B cell (primary cell): ENCODE measurements at regions not wholly inside any gene's neighbourhood (a gene's known extent, or its start where the extent isn't known, plus 50 kb on each side); places are given as distances from the start of the nearest gene placed in this dataset.

ENCODE experiments used
- ATAC-seq: fragments of 200-7000 bp; cut with Tn5 transposase; one replicate; pipeline ENCODE4 v1.10.0; 2021; ENCODE audit warnings: low read depth, mild to moderate bottlenecking, moderate number of reproducible peaks, moderate library complexity
- CTCF ChIA-PET: fragments of 350-600 bp; sonication (Branson Sonifier 250); formaldehyde crosslinking; loops from one replicate; lab custom pipeline; 2021; ENCODE audit warnings: antibody characterized with exemption, inconsistent platforms; lab: Charles Lee
- POLR2A ChIA-PET: fragments of 350-600 bp; sonication (Branson Sonifier 250); formaldehyde crosslinking; loops from one replicate; lab custom pipeline; 2021; ENCODE audit warnings: antibody characterized with exemption; lab: Charles Lee
- DNase-seq: peaks from one replicate; pipeline ENCODE4 v3.0.0; 2013
- H2AFZ ChIP-seq: 2 replicates; pipeline ENCODE4 v1.6.1; 2012; ENCODE audit warnings: mild to moderate bottlenecking, low read depth, low read length; ENCODE audit not compliant: insufficient read depth, poor library complexity, severe bottlenecking
- H3K27ac ChIP-seq, 2 donors: 1 replicate in 1 of 2; 2 replicates in 1 of 2; pipeline ENCODE4 v1.5.1; 2012 to 2013; ENCODE audit warnings: low read length in 2 of 2, mild to moderate bottlenecking in 2 of 2, moderate library complexity in 1 of 2
- H3K27me3 ChIP-seq, 4 experiments: fragments of 200-600 bp in 1 of 4; sonication (generic) in 1 of 4; replicated peaks in 1 of 4; 1 replicate in 2 of 4; 2 replicates in 2 of 4; pipeline versions ENCODE4 v1.6.1 to v1.7.0; 2013 to 2016; ENCODE audit warnings: low read length in 3 of 4, mild to moderate bottlenecking in 2 of 4, mixed read lengths in 1 of 4, moderate library complexity in 1 of 4; ENCODE audit not compliant: insufficient read depth in 4 of 4, control insufficient read depth in 3 of 4; ENCODE audit errors: control extremely low read depth in 1 of 4
- H3K36me3 ChIP-seq, 2 experiments: replicated peaks in 1 of 2; 1 replicate in 1 of 2; 2 replicates in 1 of 2; pipeline versions ENCODE4 v1.6.1 to v1.7.1; 2013; ENCODE audit warnings: low read length in 1 of 2; ENCODE audit not compliant: insufficient read depth in 2 of 2, control insufficient read depth in 1 of 2; ENCODE audit errors: control extremely low read depth in 1 of 2, extremely low read depth in 1 of 2
- H3K4me1 ChIP-seq, 2 donors: fragments of 200-600 bp in 1 of 2; sonication (generic) in 1 of 2; 1 replicate in 1 of 2; 2 replicates in 1 of 2; pipeline versions ENCODE4 v1.5.1 to v1.6.1; 2013 to 2017; ENCODE audit warnings: low read length in 2 of 2; ENCODE audit not compliant: control insufficient read depth in 2 of 2, insufficient read depth in 2 of 2
- H3K4me2 ChIP-seq: replicated peaks from 2 replicates; pipeline ENCODE3; 2012; ENCODE audit warnings: mild to moderate bottlenecking, low read depth, low read length; ENCODE audit not compliant: poor library complexity, severe bottlenecking
- H3K4me3 ChIP-seq, 5 experiments: fragments of 200-600 bp in 1 of 5; sonication (generic) in 1 of 5; 1 replicate in 3 of 5; 2 replicates in 2 of 5; pipeline versions ENCODE4 v1.5.1 to v1.7.0; 2011 to 2016; ENCODE audit warnings: low read length in 4 of 5, mild to moderate bottlenecking in 4 of 5, low read depth in 2 of 5, control low read depth in 1 of 5, moderate library complexity in 1 of 5; ENCODE audit not compliant: insufficient read depth in 1 of 5; ENCODE audit errors: control extremely low read depth in 1 of 5, extremely low read depth in 1 of 5
- H3K79me2 ChIP-seq: fragments of 200-600 bp; sonication (generic); one replicate; pipeline ENCODE4 v1.6.0; 2016; ENCODE audit warnings: low read length; ENCODE audit not compliant: control insufficient read depth, insufficient read depth
- H3K9ac ChIP-seq: fragments of 200-600 bp; sonication (generic); 2 replicates; pipeline ENCODE4 v1.6.1; 2017; ENCODE audit warnings: mild to moderate bottlenecking, low read length, moderate library complexity
- H3K9me3 ChIP-seq, 3 donors: one replicate each; pipeline versions ENCODE4 v1.6.1 to v1.7.1; 2013; ENCODE audit warnings: low read length in 2 of 3; ENCODE audit not compliant: control insufficient read depth in 2 of 3, insufficient read depth in 1 of 3; ENCODE audit errors: control extremely low read depth in 1 of 3
- H4K20me1 ChIP-seq: 2 replicates; pipeline ENCODE4 v1.6.0; 2012; ENCODE audit warnings: mild to moderate bottlenecking, low read length; ENCODE audit not compliant: insufficient read depth, control insufficient read depth, poor library complexity, severe bottlenecking
- H3K27ac Mint-ChIP-seq: one replicate; pipeline ENCODE4 v1.8.0; 2021; ENCODE audit warnings: mixed read lengths
- H3K27me3 Mint-ChIP-seq: one replicate; pipeline ENCODE4 v1.8.0; 2021; ENCODE audit warnings: mixed read lengths
- H3K4me1 Mint-ChIP-seq: one replicate; pipeline ENCODE4 v1.8.0; 2021; ENCODE audit warnings: mixed read lengths
- H3K4me3 Mint-ChIP-seq: one replicate; pipeline ENCODE4 v1.8.0; 2021; ENCODE audit warnings: mixed read lengths
- H3K9me3 Mint-ChIP-seq: one replicate; pipeline ENCODE4 v1.8.0; 2022; ENCODE audit warnings: mixed read lengths; ENCODE audit not compliant: insufficient read depth
- EZH2 ChIP-seq: IDR thresholded peaks from 2 replicates; pipeline ENCODE4 v1.6.1; 2012; ENCODE audit warnings: borderline replicate concordance, low read depth, mild to moderate bottlenecking, moderate library complexity, low read length; ENCODE audit not compliant: insufficient read depth, poor library complexity, severe bottlenecking
- WGBS: methylation state at CpG from one replicate; pipeline ENCODE4 v1.1.5; 2013; ENCODE audit warnings: missing lambda C conversion rate; ENCODE audit not compliant: insufficient coverage; 5-methylcytosine and 5-hydroxymethylcytosine counted together
- intact Hi-C: fragments of 100-400 bp; cut with micrococcal nuclease; formaldehyde crosslinking; loops from one replicate; pipeline ENCODE4 v1.10.0; 2022
- TF ChIP-seq, protein P1 (sequence below): fragments of 200-600 bp; IDR thresholded peaks from one replicate; pipeline ENCODE4 v1.8.0; 2022; ENCODE audit warnings: antibody characterized with exemption, mild to moderate bottlenecking

DNA sequence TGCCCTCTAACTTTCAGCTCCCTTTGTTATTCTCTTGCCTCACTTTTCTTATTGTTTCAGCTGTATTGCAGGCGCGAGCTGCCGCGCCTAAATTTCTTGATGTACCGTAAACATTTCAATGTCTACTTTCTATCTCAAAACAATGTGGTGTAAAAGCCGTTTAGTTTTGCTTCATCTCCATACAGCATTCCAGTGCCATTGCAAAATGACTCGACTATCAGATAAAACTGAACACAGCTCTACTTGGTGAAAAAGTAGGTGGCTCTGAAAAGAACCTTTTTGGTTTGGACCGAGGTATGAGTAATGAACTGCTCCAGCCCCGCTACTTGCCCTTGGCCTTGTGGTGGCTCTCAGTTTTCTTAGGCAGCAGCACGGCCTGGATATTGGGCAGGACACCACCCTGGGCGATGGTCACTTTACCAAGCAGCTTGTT, 74.6 kb downstream of the OR2B2 start:
- no peaks in the 10 kb centered on the region for H3K9me3 Mint-ChIP-seq
- DNase-seq (no peak), ATAC-seq (peak; percentile 13)
- no peak overlapping the region for H3K27ac Mint-ChIP-seq
- intact Hi-C loops, result loop anchor here (1.0 to 10.0 kb wide), 12 partner anchors 13 to 1875 kb away; partner anchors contain the start of gene TRIM38
- Histone ChIP-seq H3K4me3 (peak overlapping the region; percentile 82 to 99 (median 90)), H4K20me1 (no peaks in the 10 kb centered on the region), H3K9ac (peak overlapping the region; percentile 88), H3K36me3 (peaks cover 0 to 7% of the 10 kb centered on the region in 2 experiments), H3K4me2 (peak overlapping the region; percentile 75), H3K79me2 (peaks cover 38% of the 10 kb centered on the region), H3K4me1 (peaks cover 28 to 29% of the 10 kb centered on the region in 2 donors), H2AFZ (peak overlapping the region; percentile 74), H3K9me3 (peaks cover 0 to 1% (median 0%) of the 10 kb centered on the region in 3 donors), H3K27me3 (peaks cover 0 to 4% (median 0%) of the 10 kb centered on the region in 4 experiments), H3K27ac (peak overlapping the region; percentile 94 to 96)
- 0% methylated on average over 4 of the region's 11 CpGs for WGBS
- peaks cover 18% of the 10 kb centered on the region for H3K4me1 Mint-ChIP-seq
- ChIA-PET CTCF (interaction anchor here (0.7 to 5.7 kb wide), 14 partner anchors 13 to 1810 kb away, joined by 3 to 43 read pairs (median 5); a partner anchor contains a TSS), POLR2A (interaction anchor here (0.5 to 5.0 kb wide), 32 partner anchors 14 to 1794 kb away, joined by 3 to 166 read pairs (median 8); a partner anchor contains a TSS)
- no peak overlapping the region for H3K4me3 Mint-ChIP-seq
- no peak for TF ChIP-seq EZH2
- TF ChIP-seq, protein P1, sequence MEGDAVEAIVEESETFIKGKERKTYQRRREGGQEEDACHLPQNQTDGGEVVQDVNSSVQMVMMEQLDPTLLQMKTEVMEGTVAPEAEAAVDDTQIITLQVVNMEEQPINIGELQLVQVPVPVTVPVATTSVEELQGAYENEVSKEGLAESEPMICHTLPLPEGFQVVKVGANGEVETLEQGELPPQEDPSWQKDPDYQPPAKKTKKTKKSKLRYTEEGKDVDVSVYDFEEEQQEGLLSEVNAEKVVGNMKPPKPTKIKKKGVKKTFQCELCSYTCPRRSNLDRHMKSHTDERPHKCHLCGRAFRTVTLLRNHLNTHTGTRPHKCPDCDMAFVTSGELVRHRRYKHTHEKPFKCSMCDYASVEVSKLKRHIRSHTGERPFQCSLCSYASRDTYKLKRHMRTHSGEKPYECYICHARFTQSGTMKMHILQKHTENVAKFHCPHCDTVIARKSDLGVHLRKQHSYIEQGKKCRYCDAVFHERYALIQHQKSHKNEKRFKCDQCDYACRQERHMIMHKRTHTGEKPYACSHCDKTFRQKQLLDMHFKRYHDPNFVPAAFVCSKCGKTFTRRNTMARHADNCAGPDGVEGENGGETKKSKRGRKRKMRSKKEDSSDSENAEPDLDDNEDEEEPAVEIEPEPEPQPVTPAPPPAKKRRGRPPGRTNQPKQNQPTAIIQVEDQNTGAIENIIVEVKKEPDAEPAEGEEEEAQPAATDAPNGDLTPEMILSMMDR, result no peak
- H3K27me3 Mint-ChIP-seq, result no peaks in the 10 kb centered on the region
